ENCODE measurements at regions not wholly inside any gene's neighbourhood (a gene's known extent, or its start where the extent isn't known, plus 50 kb on each side); places are given as distances from the start of the nearest gene placed in this dataset.
A peak's percentile ranks its signal among the peaks of the same experiment; 100 is the strongest.
"Not testable (repeated sequence)": the region's sequence is repeated elsewhere in the genome, so short reads cannot be mapped to it uniquely, and the experiment has no call there.

DNA sequence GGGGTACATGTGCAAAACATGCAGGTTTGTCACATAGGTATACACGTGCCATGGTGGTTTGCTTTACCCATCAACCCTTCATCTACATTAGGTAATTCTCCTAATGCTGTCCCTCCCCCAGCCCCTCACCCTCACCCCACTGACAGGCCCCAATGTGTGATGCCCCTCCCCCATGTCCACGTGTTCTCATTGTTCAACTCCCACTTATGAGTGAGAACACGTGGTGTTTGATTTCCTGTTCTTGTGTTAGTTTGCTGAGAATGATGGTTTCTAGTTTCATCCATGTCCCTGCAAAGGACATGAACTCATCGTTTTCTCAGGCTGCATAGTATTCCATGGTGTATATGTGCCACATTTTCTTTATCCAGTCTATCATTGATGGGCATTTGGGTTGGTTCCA lies 232.9 kb upstream of the RASGRP1 start:
- DNase-seq (ENCODE audit: low read depth in 3 of 3, low spot score in 2 of 3) = not testable (repeated sequence)

GRCh38 chr15:38799202-38799601 lies 234.6 kb upstream of the RASGRP1 start:
- DNase-seq (ENCODE audit: low read depth in 3 of 3, low spot score in 2 of 3) = not testable (repeated sequence)

DNA sequence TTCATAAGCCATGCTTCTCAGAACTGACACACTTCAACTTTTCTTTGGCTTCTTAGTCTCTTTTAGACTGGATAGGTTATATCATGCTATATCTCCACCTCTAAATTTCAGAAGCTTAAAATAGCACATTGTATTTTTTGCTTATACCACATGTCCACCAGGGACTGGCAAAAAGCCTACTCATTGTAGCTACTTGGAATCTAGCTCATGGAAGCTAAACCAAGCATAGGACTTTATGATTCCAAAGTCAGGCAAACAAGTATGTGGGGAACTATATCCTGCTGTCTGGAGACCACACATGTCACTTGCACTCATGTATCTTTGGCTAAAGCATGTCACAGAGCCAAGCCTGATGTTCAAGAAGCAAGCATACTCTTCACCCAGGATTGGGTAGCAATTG lies 245.0 kb upstream of the RASGRP1 start:
- no peak for DNase-seq (ENCODE audit: low read depth in 3 of 3, low spot score in 2 of 3)

- no peak for DNase-seq (ENCODE audit: low read depth in 3 of 3, low spot score in 2 of 3)
Observed at GRCh38 chr15:38810686-38811085, 246.1 kb upstream of the RASGRP1 start.

DNA sequence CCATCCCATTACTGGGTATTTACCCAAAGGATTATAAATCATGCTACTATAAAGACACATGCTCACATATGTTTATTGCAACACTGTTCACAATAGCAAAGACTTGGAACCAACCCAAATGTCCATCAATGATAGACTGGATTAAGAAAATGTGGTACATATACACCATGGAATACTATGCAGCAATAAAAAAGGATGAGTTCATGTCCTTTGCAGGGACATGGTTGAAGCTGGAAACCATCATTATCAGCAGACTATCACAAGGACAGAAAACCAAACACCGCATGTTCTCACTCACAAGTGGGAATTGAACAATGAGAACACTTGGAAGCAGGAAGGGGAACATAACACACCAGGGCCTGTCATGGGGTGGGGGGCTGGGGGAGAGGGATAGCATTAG lies 249.6 kb upstream of the RASGRP1 start:
- not testable (repeated sequence) for DNase-seq (ENCODE audit: low read depth in 3 of 3, low spot score in 2 of 3)

DNA sequence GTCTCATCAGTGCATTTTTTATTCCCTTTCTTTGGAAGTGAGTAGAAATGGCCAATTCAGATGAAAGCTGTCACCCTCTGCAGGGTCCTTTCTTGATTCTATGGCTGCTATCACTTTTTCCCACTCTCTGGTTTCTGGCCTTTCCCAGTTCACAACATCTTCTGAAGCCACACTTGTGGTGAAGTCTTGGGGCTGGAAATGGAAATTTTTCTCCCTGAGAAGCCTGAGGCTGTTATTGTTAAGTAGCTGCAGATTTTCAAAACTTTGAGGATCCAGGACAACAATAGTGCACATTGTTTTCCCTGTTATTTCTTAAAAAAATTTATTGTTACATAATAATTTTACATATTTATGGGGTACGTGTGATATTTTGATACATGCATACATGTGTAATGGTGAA lies 250.3 kb upstream of the RASGRP1 start:
- DNase-seq (ENCODE audit: low read depth in 3 of 3, low spot score in 2 of 3) = no peak

DNA sequence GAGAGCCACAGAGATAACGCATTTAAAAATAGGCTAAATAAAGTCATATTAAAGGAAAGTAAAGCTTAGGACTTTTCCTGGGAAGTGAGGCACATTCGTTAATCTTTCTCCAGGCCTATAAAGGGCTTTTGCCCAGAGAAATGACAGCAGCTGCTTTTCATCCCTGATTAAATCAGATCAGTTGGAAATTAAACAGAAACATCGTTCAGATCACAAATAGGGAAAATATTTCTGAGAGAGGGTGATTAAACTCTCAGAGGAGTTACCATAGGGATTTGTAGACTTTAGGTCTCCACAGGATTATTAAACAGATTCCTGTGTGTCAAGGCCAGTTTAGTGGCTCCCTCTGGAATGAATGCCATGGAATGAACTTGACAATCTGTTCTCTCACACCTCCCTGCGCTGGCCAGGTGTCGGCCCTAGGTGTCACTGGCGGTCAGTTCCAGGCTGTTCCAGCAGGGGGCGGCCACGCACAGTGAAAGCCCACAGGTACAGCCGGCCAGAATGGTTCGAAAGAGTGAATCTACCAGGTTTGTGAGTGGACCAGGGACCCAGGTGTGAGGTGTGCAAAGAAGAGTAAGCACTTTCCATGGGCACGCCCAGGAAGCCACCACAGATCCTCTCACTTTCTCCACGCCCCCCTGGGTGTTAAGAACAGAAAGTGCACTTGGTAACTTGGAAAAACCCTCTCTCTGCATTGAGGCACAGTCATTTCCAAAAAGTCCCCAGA lies 253.0 kb upstream of the RASGRP1 start:
- DNase-seq (ENCODE audit: low read depth in 3 of 3, low spot score in 2 of 3) = peak; percentile 43 to 65 (median 48)

DNA sequence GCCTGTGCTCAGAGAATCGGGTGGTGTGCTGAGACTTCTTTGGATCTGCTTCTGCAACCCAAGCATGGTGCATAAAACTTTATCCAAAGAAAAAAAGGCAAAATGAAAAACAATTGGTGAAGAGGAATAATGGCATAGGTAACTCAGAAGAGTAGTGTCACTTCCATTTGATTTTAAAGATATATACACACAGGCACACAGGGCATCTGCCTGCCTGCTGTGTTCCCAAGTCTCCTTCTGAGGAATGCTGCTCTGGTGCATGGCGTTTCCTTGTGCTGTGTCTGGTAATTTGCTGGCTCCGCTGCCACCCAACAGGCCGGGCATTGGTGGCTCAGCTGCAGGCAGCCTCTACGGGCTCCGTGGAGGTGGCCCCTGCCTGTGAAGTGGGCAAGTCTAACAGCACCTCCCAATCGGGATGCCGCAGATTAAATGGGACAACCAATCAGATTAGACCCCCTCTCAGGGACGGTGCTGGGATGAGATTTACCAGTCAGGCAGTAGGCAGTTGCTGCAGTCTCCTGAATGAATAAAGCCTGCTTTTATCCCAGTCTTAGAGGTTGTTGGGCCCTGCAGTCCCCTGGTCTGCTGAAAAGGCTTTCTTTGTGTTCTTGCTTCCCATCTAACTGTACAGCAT lies 253.7 kb upstream of the RASGRP1 start:
- no peak for DNase-seq (ENCODE audit: low read depth in 3 of 3, low spot score in 2 of 3)

GRCh38 chr15:38819387-38819950 lies 254.9 kb upstream of the RASGRP1 start:
- DNase-seq (ENCODE audit: low read depth in 3 of 3, low spot score in 2 of 3) = no peak

DNA sequence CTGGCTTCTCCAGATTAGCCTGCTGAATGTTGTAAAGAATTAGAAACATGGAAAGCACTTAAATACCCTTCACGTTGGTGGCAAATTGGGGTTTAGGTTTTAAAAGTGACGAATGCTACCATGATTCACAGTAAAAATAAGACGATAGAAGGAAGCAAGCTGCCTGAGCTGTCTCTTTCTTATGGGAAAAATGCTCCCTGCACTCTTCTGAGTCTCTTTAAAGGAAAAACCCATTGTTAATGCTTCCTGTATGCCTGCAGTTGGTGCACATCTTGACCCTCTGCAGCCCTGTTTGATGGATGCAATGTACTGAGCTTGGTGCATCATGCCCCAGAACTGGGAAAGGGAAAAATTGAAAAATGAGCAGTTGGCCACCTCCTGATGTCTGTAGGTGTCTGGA lies 258.6 kb upstream of the RASGRP1 start:
- no peak for DNase-seq (ENCODE audit: low read depth in 3 of 3, low spot score in 2 of 3)

DNA sequence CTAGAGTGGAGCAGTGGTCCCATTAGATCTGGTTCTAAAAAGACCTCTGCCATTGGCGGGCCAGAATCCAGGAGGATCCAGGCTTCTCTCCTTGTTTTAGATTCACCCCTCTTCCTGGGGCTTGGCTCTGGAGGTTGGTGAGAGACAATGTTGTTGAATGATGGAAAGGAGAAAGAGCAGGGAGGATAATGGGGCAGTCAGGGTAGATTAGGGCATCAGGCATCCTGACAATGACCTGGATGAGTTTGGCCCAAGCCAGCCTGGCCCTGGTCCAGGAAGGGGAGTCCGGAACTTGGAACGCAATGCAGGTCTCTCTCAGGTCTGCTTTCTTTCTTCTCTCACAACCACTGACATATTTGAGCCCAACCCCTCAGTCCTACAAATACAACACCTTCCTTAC lies 260.1 kb upstream of the RASGRP1 start:
- DNase-seq (ENCODE audit: low read depth in 3 of 3, low spot score in 2 of 3) = no peak

DNA sequence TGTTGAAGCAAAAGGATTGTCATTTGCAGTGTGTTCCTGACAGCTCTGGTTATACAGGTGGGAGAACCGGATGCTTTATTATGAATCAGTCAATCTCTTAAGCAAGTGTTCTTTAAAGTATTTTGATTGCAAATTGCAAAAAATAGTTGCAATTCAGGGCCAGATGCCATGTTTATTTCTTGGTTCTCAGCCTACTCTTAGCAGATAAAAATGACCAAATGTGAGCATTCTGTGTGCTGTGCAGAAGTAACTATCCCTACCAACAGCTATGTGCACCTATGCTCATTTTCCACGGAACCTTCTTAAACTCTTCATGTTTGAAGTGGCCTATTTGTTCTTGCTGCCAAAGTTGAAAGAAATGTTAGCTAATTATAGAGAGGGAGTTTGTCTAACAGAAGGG lies 262.3 kb upstream of the RASGRP1 start:
- DNase-seq (ENCODE audit: low read depth in 3 of 3, low spot score in 2 of 3) = no peak

DNA sequence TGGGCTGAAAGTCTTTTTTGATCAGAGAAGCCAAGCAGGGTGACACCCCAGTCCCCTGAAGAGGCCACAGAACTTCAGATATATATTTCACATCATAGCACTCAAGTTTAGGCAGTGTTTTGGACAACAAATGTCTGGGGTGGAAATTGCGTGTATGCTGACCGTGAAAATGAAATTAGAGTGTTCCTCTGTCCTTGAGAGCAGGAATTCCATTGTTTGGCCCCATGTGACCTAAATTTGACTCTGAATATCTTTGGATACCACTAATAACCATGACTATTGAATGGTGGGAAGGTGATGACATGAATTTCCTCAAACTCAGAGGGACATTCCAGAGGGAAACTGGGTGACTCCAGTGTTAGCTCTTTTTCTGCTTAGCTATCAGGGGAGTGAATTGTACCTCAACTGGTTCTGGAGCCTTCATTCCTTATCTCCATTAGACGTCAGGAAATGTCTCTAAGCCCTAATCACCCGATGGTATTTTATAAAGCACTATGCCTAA lies 263.5 kb upstream of the RASGRP1 start:
- DNase-seq (ENCODE audit: low read depth in 3 of 3, low spot score in 2 of 3) = no peak

- DNase-seq (ENCODE audit: low read depth in 3 of 3, low spot score in 2 of 3) = no peak
Observed at GRCh38 chr15:38829086-38829485, 264.5 kb upstream of the RASGRP1 start.

- no peak for DNase-seq (ENCODE audit: low read depth in 3 of 3, low spot score in 2 of 3)
Observed at GRCh38 chr15:38842226-38842625, 277.6 kb upstream of the RASGRP1 start.

DNA sequence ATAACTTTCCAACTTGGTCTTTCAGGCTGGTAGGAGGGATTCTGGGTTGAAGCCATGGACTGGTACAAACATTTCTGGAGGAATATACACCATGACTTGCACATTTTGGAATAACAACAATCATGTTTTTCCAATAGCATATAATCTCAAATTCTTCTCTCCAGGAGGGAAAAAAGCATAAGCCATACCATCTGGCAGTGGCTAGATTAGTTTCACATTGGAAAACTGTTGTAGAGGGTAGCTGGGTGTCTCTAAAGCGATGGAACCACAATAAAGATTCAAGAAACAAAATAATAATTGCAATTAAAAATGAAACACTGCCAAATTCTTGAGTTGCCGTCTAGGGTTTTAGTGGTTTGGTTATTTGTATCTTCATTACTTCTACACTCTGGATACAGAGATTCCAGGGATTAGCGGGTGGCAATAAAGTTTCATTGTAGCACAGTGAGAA lies 278.5 kb upstream of the RASGRP1 start:
- no peak for DNase-seq (ENCODE audit: low read depth in 3 of 3, low spot score in 2 of 3)

GRCh38 chr15:38843736-38844590 lies 279.3 kb upstream of the RASGRP1 start:
- DNase-seq (ENCODE audit: low read depth in 3 of 3, low spot score in 2 of 3) = peak; percentile 13 to 45 (median 23)

- no peak for DNase-seq (ENCODE audit: low read depth in 3 of 3, low spot score in 2 of 3)
Observed at GRCh38 chr15:38844736-38845135, 280.1 kb upstream of the RASGRP1 start.

DNA sequence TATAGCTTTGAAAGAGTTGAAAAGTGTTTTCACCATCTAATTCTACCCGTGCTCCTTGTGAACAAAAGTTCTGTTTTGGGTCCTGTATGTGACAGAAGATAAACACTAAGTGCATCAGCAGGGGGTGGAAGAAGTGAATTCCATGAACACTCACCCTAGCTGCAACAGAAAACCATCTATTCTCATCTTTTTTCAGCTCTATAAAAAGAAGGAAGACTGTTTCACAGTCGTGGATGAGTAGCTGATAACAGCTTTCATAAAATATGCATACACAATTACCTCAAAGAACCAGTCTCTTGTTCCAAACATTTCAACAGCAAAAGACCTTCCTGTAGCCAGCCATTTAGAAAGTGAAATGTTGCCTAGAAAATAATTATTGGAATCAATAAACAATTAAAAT lies 281.7 kb upstream of the RASGRP1 start:
- DNase-seq (ENCODE audit: low read depth in 3 of 3, low spot score in 2 of 3) = no peak

GRCh38 chr15:38847666-38848065 lies 283.1 kb upstream of the RASGRP1 start:
- no peak for DNase-seq (ENCODE audit: low read depth in 3 of 3, low spot score in 2 of 3)

- no peak for DNase-seq (ENCODE audit: low read depth in 3 of 3, low spot score in 2 of 3)
Observed at GRCh38 chr15:38849046-38849445, 284.4 kb upstream of the RASGRP1 start.
